GM12874 (cell line): ENCODE measurements at regions not wholly inside any gene's neighbourhood (a gene's known extent, or its start where the extent isn't known, plus 50 kb on each side); places are given as distances from the start of the nearest gene placed in this dataset.

Experiments used
- CTCF ChIP-seq: IDR thresholded peaks from 2 replicates; pipeline ENCODE4 v1.5.1; 2011; ENCODE audit warnings: low read depth, mild to moderate bottlenecking, control low read depth, low read length, moderate library complexity; ENCODE audit not compliant: insufficient read depth

GRCh38 chr10:61356354-61356753, 96.8 kb downstream of the TMEM26 start:
- TF ChIP-seq CTCF: no peak

- TF ChIP-seq CTCF: no peak
Measured at GRCh38 chr10:61355211-61355610, 98.0 kb downstream of the TMEM26 start.

- TF ChIP-seq CTCF: no peak
Measured at GRCh38 chr10:61354401-61354975, 98.7 kb downstream of the TMEM26 start.

- TF ChIP-seq CTCF: no peak
Measured at GRCh38 chr10:61350794-61351193, 102.4 kb downstream of the TMEM26 start.

- TF ChIP-seq CTCF: no peak
Measured at GRCh38 chr10:61350068-61350467, 103.1 kb downstream of the TMEM26 start.

- TF ChIP-seq CTCF: no peak
Measured at GRCh38 chr10:61346796-61347413, 106.3 kb downstream of the TMEM26 start.

GRCh38 chr10:61343796-61344195, 109.4 kb downstream of the TMEM26 start:
- TF ChIP-seq CTCF: no peak
